Cerebellar nuclear complex (tissue), 1 donor: ENCODE measurements at regions not wholly inside any gene's neighbourhood (a gene's known extent, or its start where the extent isn't known, plus 50 kb on each side); places are given as distances from the start of the nearest gene placed in this dataset.

ENCODE experiments used
- DNase-seq, 2 experiments: peaks; one replicate each; lab custom pipeline; 2025; lab: John Stamatoyannopoulos, UW

DNA sequence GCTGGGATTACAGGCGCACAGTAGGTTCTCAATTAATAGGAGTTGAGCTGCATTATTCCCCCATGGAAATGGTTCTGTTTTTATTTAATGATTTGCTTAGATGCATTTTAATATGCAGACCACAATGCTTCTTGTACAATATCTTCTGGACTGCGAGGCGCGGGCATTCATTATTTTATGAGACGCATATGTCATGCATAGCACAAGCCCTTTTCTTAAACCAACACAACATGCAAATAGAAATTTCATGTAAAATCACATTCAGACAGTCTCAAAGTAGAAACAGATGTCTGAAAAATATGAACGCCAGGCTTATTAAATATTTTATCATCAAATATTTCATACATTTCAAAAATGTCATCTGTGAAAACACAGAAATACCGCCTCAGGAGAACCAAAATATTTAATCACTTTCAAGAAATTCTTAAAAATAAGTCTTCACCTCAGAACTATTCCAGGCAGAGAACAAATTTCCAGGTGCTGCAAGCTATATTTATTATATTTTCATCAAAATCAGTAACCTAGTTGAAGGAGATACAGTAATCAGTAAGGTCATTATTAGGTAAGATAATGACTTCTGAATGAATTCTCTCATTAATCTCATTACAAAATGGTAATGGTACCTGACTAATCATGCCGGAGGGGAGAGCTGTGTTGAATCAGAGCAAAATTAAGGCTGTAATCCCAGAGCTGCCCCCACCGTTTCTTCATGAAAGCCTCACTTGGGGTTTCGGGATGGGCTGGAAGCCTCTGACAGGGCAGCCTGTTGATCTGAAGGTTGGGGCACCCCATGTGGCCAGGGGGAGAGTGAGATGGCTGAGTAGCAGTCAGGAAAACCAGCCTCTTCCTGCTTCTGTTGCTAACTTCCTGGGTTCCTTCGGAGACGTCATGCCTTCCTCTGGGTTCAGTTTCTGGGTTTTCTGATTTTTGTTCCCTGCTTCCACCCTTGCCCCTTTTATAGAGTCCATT is 133.9 kb upstream of the ZNF618 start:
- no peak for DNase-seq

DNA sequence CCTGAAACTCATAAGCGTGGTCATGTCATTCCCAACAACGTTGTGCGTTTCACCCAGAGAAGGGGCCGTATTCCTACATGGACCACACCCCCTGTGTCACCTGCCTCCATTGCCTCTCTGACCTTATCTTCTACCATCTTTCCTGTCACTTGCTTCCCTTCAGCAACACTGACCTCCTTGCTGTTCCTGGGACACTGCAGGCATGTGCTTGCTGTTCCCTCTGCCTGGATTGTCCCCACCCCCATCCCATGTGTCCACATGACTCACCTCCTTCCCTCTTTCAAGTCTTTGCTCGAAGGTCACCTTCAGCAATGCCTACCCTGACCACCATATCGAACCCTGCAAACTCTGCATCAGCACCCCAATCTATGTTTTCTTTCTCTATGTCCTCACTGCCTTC is 133.2 kb upstream of the ZNF618 start:
- no peak for DNase-seq

DNA sequence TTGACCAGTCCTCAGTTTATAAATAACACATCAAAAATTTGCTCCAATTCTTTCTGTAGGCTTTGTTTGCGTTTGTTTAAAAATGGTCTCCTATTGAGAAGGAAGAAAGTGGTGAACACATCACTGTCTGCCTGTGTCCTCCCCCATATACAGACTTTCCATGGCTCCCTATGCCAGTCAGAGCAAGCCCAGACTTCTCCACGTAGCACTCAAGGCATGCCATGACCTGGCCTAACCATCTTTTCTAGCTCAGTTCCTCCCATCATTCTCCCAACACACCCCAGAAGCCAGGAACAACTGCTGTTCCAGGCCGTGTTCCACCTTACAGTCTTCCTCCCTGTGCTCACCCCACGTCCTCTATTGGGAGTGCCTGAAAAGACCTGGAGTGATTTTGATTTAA is 129.6 kb upstream of the ZNF618 start:
- DNase-seq: no peak

DNA sequence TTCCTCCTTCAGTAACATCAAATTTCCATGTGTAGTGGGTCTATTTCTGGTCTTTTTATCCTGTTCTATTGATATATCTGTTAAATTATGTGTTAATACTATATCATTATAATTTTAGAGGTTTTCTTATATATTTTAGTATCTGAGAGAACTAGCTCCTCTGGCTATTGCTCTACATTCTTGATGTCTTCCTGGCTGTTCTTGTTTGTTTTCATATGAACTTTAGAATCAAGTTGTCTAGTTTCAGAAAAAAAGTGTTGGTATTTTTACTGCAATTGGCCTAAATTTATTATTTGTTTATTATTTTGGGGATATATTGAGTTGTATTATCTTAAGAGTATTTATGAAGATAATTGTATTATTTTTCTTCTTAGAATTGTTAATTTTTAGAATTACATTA is 128.0 kb upstream of the ZNF618 start:
- DNase-seq: no peak

DNA sequence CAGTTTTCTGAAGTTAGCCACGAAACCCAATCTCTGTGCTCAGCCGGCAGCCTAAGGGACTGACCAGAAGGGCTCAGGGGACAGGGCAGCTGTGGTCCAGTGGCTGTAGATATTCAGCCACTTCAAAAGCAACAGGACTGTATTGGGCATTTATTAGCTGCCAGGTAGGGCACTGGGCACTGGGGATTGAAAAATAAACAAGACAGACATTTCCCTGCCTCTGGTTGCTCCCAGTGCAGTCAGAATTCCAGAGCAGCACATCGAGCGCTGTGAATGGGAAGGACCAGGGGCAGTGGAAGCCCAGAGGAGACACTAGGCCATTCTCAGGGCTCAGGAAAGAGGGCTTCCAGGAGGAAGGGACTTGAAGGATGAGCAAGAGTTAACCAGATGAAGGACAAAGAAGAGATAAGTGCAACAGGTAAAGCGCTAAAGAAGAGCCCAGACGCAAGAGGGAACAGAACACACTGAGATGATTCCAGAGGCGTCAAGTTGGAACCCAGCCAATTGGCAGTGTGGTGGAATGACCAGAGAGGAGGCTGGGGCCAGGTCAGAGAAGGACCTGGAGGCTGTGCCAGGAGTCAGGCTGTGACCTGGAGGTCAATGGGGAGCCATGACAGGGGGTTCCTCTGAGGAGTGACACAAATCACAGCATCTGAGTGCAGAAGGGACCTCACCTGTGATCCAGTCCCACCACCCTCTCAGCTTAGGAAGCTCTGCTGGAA is 122.5 kb upstream of the ZNF618 start:
- DNase-seq: no peak

DNA sequence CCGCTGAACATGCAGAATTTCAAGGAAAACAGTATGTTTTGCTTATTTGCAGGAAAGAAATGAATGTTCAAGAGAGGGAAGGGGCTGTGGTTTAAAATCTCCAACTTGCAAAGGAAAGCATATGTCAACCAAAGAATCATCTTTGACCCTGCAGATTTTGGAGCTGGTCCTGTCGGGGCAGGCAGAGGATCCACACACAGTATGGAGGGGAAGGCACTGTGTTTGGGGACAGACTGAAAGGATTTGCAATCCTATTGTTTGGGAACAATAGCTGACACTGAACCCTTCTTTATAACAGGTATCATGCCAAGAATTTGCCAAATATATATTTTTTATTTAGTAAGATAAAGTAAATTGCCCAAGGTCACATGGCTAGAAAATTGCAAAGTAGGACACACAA is 121.4 kb upstream of the ZNF618 start:
- DNase-seq: no peak

DNA sequence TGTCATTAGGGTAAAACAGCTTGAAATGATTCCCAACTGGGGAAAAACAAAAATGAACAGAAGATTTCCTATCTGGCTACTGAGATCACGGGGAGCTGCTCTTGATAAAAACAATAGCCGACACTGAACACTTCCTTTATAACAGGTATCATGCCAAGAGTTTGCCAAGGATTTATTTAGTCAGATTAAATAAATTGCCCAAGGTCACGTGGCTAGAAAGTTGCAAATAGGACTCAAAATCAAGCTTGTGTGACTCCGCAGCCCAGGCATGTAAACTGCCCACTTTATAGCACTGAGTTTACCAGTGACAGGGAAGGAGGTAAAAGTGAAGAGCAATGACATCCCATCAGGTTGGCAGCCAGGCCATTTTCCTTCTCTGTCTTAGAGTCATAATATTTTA is 120.7 kb upstream of the ZNF618 start:
- DNase-seq: no peak

DNA sequence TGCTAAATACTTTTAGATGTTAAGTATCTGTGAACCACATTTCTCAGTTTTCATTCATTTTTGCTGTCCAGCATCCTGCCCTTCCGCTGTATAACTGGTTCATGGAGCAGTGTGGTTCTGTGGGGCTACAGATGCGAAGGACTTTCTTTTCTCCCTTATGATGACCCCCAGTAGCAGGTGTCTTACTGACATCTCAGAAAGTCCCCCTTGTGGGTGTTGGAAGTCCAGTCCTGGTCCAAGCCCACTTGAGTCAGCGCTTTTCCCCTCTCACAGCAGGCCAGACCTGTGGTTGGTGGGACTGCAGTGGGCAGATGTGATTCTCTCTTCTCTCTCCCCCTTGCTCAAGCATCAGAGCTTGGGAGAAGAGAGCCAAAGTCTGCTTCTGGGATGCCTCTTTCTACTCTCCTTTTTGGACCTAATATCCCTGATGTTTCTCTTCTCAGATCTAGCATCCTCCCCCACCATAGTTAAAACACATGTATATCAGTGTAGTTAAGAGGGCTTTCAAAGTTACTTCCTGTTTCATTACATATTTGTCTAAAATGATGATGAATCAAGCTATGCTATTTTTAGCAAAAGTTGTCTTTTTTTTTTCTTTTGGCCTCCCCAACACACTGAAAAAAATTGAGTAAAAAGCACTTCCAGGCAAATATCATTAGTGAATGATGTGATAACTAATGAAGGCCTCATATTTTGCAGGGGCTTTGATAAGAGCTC is 119.5 kb upstream of the ZNF618 start:
- no peak for DNase-seq

DNA sequence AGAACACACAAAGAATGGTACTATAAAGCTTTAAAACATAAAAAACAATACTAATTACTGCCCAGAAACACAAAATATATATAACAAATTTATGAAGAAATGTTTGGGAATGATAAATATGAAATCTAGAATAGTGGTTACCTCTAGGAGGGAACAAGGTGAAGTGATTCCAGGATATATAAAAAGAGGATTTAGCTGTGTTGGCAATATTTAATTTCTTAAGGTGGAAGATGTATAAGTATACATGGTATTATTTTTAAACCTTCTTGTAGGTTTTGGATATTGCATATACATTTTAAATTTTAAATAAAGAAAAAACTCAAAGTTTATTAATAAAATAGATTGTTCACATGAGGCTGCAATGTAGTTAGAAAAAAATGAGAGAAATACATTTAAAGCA is 112.7 kb upstream of the ZNF618 start:
- no peak for DNase-seq

DNA sequence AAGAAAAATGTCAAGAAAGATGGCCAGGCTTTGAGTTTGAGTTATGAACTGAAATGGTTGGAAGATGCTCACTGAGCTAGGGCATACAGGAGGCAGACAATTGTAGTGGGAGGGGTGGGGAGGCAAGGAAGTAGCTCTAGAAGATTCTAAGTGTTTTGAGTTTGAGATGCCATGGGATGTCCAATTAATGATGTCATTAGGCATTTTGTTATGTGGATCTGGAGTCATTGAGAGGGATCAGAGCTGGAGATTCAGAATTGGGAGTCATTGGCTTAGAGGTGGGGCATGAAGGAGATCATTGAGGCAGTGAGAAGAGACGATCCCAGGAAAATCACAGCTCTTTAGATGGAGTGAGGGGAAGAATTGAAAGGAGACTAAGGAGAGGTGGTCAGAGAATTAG is 111.5 kb upstream of the ZNF618 start:
- no peak for DNase-seq

DNA sequence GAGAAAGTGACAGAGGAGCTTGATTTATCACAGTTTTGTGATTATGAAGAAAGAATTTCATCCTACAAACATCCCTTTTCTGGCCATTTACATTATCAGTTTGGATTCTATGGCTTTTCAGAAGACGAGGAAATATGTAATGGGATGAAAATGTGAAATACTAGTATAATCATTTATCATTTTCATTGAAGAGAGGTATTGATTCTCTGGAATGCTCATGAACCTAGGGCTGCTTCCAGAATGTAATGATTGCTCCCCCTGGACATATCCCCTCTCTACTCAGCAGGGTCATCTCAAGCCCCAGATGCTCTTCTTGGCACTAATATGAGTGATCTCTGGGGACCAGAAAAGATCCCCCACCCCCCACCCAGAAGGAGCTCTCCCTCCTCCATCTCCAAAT is 106.7 kb upstream of the ZNF618 start:
- DNase-seq: no peak

DNA sequence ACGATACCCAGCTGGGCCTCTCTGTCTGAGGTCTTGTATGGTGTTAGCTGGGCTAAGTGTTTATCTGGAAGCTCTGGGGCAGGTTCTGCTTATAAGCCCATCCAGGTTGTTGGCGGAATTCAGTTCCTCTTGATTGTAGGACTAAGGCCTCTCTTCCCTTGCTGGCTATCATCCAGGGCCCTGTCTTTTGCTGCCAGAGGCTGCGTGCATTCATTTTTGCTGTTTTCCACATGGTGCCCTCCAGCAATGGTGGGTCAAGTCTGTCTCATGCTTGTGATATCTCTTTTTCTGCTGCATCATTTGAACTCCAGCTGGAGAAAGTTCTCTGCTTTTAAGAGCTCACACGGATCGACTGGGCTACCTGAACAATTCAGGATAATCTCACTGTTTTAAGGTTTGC is 105.7 kb upstream of the ZNF618 start:
- DNase-seq: no peak

DNA sequence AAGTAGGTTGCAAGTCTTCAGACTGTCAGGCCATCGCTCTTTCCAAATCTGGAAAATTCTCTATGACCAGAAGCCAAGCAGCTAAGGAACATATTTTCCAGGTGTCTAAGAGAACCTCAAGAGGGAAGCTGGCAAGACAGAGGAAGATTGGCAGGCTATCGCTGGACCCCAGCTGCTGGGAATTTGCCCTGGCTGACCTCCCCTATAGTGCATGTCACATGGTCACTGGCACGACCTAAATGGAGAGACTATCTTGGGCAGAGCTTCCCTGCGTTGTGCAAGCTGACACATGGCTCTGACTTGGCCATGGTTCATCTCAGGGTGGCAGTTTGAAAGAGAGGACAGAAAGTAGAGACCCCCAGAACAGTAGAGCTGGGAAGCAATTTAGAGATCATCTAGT is 104.9 kb upstream of the ZNF618 start:
- no peak for DNase-seq

DNA sequence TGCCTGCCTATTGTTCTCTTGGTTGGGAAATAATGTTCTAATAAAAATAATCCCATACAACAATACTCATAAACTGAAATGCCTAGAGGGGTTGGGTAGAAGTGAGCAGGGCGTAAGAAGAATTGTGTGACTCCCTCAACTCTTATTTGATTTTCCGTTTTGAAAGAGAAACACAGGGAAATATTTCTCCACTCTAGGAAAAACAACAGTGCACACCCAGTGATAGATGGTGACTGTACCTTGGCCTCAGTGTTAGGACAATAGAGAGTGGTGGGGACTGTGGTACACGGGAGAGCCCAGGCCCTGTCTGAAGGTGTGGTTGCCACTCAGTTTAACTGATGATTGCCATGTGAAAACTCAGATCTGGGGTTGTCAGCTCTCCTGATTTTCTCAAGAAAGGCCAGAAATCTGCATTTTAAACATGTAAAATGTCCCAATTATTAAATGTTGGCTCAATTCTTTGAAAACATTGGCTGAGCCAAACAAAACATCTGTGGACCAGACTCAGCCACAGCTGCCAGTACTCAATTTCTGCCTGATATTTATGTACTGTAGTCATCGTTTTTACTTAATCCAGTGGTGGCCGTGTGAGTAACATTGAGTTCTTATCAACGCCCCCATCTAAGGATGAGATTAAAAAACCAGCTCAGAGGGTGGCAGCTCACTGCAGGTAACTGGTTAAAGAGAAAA is 103.8 kb upstream of the ZNF618 start:
- no peak for DNase-seq

DNA sequence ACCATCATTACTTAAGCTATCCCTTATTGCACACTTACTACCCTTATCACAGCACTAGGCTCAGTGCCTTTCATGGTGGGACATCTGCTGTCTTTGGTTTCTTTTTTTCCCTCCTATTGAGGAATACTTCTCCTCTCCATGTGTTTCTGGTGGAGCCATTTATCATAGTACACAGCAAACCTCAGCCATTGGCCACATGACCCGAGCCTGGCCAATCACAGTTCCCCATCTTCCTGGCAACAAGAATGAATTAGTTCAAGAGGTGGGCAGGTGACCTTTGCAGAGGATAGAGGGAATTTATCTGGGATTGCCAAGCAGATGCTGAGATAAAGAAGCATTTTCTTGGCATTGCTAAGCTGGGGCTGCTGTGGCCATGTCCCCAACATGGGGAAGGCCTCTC is 101.1 kb upstream of the ZNF618 start:
- DNase-seq: no peak

DNA sequence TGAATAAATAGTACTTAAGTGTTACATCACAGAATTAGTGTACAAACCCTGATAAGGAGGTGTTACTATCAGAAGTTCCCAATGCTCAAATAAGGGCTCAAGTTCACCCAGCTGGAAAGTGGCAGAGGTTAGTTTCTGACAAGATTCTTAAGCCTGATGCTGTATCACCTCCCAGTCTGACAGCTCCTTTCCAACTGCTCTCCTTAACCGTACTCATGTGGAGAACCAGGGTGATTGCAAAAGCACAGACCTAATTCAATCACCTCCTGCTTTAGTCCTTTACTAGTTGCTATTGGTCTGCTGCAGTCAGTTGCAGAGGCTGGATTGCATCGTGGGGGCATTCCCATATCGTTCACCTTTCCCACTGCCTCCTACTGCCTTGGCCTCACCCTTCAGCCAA is 100.4 kb upstream of the ZNF618 start:
- DNase-seq: no peak

DNA sequence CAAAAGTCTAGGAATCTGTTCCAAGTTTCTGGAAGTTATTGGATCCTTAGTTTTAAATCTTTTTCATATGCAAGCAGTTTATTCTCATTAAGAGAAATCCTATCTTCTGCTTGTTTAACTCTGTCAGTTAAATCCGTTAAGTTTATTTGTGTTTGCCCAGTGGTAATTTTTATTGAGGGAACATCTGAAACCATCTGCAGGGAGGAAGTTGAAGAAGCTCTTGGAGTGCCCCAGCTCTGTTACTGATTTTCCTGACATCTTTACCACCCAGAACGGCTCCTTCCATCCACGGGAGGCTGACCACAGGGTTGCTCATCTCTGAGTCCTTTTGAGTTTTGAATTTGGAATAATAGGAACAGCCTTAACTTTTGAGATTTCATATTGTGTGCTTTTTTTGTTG is 99.9 kb upstream of the ZNF618 start:
- no peak for DNase-seq

DNA sequence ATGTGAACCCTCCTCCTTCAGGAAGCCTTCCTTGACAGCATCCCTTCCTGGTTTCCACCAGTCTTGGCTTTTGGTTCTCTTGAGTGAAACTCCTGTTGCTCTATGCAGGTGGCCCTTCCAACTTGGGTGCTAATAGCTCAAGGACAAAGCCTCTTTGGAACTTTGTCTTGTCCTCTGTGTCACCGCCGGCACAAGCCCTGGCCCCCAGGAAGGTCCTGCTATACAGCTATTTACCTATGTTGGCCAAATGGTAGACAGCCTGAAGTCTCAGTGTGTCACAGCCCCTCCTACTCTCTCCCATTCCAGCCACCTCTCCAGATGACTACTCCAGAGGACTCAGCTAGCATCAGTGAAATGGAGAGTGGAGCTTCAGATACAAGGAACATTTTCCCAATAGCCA is 94.7 kb upstream of the ZNF618 start:
- DNase-seq: no peak

DNA sequence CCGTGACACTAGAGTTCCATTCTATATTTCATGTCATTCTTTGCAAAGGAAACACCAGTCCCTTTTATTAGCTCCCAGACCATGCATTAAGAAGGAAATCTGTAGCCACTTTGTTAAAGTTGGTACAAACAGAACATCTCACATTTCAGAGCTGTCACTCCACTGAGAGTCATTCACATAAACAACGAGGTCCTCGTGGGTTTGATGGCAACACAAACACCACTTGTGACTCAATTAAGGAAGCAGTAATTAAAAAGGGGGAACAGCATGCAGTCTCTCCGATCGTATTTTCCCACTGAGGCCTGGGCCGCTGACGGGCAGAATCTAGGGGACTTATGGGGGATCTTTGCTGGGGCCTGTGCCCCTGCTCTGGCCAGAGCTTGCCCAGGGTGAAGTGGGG is 94.2 kb upstream of the ZNF618 start:
- DNase-seq: no peak

DNA sequence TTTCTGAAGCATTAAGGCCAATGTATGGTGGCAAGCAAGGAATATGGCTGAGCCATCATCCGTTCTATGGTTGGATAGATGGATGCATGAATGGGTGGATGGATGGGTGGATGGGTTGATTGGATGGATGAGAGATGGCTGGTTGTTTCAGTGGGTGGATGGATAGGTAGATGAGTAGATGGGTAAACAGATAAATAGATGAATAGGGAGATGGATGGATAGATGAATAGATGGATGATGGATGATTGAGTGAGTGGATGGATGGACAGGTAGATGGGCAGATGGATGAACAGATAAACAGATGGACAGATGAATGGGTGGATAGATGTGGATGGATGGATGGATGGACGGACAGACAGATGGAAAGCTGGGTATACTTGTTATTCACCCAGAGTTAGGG is 92.6 kb upstream of the ZNF618 start:
- DNase-seq: no peak

DNA sequence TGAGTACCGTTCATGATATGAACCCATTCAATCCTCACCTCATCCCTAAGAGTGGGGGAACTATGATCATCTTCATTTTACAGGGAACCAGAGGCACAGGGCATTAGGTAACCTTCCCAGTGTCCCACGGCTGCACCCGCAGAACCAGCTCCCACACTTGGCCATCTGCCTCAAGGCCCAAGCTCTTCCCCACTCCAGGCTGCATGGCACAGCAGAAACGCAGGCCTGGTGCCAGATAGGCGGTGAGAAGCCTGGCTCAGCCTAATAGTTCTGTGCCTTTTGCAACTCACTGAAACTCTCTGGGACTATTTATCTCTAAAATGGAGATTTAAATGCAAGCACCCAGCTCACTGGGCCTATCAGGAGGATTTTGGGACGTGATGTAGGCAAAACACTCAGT is 90.8 kb upstream of the ZNF618 start:
- no peak for DNase-seq

DNA sequence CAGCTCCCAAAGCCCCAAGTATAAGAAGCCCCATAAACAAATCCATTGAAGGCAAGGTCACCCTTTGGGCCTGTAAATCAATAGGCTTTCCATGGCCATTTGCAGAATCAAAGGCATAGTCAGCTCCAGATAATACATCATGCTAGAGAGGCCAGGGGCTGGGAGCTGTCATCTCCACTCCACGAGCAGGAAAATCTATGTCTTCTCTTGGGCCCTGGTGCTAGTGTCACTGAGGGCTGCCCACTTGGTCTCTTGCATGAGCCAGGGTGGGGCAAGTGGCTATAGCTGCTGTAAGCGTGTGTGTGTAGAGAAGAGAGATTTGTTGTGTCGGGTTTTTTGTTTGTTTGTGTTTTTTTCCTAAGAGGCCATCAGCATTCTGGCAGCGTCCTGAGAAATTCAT is 90.0 kb upstream of the ZNF618 start:
- DNase-seq: no peak
